ENCODE measurements at regions not wholly inside any gene's neighbourhood (a gene's known extent, or its start where the extent isn't known, plus 50 kb on each side); places are given as distances from the start of the nearest gene placed in this dataset.

DNA sequence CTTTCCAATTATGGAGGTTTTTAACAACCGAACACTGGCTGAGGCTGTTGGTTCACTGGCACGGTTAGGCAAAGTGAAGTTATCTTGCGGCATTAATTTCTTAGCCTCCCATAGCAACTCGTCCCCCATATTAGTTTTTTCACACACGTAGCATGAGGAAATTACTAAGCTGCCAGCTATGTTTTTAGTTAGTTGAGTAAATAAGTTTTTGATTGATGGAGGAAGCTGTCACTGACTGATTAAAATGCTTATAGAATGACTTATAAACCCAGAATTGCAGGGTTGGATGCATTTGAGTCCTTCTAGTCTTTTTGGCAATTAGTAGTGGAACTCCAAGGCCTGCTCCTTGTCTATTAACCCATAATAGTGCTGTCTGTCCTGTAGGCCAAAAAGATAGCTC lies 97.1 kb downstream of the ALG10 start:
- BruUV-seq (replicated peaks) = no TSS peak
- Histone ChIP-seq H3K36me3 (ENCODE audit: control insufficient read depth in 2 of 2, insufficient read depth in 2 of 2, low read length in 1 of 2) (no peaks in the 10 kb centered on the region), H3K4me3 (no peak overlapping the region), H3K27ac (ENCODE audit: control insufficient read depth, insufficient read depth) (no peak overlapping the region), H3K9ac (ENCODE audit: control insufficient read depth, insufficient read depth, low read length) (no peak overlapping the region), H4K20me1 (ENCODE audit: control insufficient read depth, insufficient read depth) (no peaks in the 10 kb centered on the region), H3K4me2 (ENCODE audit: control insufficient read depth, insufficient read depth) (no peak overlapping the region), H3K9me3 (replicated peaks; ENCODE audit: control insufficient read depth, insufficient read depth, low read length) (no peaks in the 10 kb centered on the region), H3K27me3 (replicated peaks in 1 of 2; ENCODE audit: control insufficient read depth in 2 of 2, insufficient read depth in 2 of 2, low read length in 1 of 2) (no peaks in the 10 kb centered on the region), H2AFZ (ENCODE audit: control insufficient read depth, low read depth, low read length) (no peak overlapping the region), H3K79me2 (ENCODE audit: control insufficient read depth, insufficient read depth, low read length) (no peaks in the 10 kb centered on the region), H3K4me1 (ENCODE audit: control insufficient read depth, insufficient read depth, low read length) (no peaks in the 10 kb centered on the region)
- intact Hi-C loops (cut with micrococcal nuclease; ENCODE audit: unreplicated experiment) (no loop called here), in situ Hi-C loops (cut with MboI) (loop anchor here (25.0 kb wide), 1 partner anchor 243 kb away; no protein-coding TSS in a partner anchor)
- ATAC-seq = no peak
- FAIRE-seq = no peak
- ChIA-PET CTCF (no interaction called here), POLR2A (no interaction called here), RAD21 (ENCODE audit: unreplicated experiment) (no interaction called here), SMC1A (ENCODE audit: uncharacterized antibody, unreplicated experiment) (no interaction called here)
- TF ChIP-seq BCL11A (IDR thresholded peaks at IDR 0.05; ENCODE audit: low read depth, low read length) (no peak), ZNF384 (IDR thresholded peaks at IDR 0.05; ENCODE audit: borderline replicate concordance, low read depth, low read length) (no peak), FOS (IDR thresholded peaks at IDR 0.05; ENCODE audit: borderline replicate concordance, extremely low read depth, insufficient read length) (no peak), HDAC2 (IDR thresholded peaks at IDR 0.05) (no peak), KLF5 (IDR thresholded peaks at IDR 0.05; ENCODE audit: partially characterized antibody) (no peak), ZSCAN29 (IDR thresholded peaks at IDR 0.05) (no peak), MXI1 (IDR thresholded peaks at IDR 0.05; ENCODE audit: low read depth, low read length) (no peak), RAD21 (IDR thresholded peaks at IDR 0.05; ENCODE audit: insufficient read depth, low read depth, low read length) (no peak)
- DNase-seq (ENCODE audit: low read depth, low spot score) = no peak
- 48% methylated on average over 5 of the region's 5 CpGs for WGBS (ENCODE audit: insufficient coverage, insufficient replicate concordance, low lambda C conversion rate, missing lambda C conversion rate)

DNA sequence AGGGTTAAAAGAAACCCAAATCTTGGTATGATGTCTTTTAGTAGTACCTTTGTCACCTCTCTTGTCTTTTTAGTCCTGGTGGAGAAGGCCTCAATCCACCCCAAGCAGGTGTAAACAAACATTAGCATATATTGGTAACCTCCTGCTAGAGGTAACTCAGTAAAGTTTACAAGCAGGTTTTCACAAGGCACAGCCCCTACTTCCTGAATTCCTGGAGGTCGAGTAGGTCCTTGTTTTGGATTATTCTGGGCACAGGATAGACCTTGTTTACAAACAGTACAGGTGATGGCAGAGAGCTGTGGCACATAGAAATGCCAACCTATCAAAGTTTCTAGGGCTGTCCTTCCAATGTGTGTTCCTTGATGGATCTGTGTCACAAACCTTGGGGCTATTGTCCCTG lies 99.1 kb downstream of the ALG10 start:
- CTCF ChIA-PET = no interaction called here
- TF ChIP-seq, protein P1, sequence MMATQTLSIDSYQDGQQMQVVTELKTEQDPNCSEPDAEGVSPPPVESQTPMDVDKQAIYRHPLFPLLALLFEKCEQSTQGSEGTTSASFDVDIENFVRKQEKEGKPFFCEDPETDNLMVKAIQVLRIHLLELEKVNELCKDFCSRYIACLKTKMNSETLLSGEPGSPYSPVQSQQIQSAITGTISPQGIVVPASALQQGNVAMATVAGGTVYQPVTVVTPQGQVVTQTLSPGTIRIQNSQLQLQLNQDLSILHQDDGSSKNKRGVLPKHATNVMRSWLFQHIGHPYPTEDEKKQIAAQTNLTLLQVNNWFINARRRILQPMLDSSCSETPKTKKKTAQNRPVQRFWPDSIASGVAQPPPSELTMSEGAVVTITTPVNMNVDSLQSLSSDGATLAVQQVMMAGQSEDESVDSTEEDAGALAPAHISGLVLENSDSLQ (IDR thresholded peaks at IDR 0.05) = no peak
- TF ChIP-seq SMC3 (IDR thresholded peaks at IDR 0.05; ENCODE audit: borderline replicate concordance, low read length) (no peak), TCF3 (IDR thresholded peaks at IDR 0.05; ENCODE audit: borderline replicate concordance, insufficient read depth, low read depth, low read length) (no peak), HCFC1 (IDR thresholded peaks at IDR 0.05; ENCODE audit: low read length) (no peak), FOXK2 (IDR thresholded peaks at IDR 0.05) (no peak)
- TF ChIP-seq, protein P2, sequence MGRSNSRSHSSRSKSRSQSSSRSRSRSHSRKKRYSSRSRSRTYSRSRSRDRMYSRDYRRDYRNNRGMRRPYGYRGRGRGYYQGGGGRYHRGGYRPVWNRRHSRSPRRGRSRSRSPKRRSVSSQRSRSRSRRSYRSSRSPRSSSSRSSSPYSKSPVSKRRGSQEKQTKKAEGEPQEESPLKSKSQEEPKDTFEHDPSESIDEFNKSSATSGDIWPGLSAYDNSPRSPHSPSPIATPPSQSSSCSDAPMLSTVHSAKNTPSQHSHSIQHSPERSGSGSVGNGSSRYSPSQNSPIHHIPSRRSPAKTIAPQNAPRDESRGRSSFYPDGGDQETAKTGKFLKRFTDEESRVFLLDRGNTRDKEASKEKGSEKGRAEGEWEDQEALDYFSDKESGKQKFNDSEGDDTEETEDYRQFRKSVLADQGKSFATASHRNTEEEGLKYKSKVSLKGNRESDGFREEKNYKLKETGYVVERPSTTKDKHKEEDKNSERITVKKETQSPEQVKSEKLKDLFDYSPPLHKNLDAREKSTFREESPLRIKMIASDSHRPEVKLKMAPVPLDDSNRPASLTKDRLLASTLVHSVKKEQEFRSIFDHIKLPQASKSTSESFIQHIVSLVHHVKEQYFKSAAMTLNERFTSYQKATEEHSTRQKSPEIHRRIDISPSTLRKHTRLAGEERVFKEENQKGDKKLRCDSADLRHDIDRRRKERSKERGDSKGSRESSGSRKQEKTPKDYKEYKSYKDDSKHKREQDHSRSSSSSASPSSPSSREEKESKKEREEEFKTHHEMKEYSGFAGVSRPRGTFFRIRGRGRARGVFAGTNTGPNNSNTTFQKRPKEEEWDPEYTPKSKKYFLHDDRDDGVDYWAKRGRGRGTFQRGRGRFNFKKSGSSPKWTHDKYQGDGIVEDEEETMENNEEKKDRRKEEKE (IDR thresholded peaks at IDR 0.05) = no peak

More for the DNA sequence above, 99.1 kb downstream of the ALG10 start:
- intact Hi-C loops (cut with micrococcal nuclease; ENCODE audit: unreplicated experiment) (loop anchor here (5.0 kb wide), 1 partner anchor 84 kb away; no protein-coding TSS in a partner anchor), in situ Hi-C loops (cut with MboI) (loop anchor here (5.0 to 25.0 kb wide), 2 partner anchors 96 to 241 kb away; no protein-coding TSS in a partner anchor)
- Histone ChIP-seq H3K4me3 (no peak overlapping the region), H3K79me2 (ENCODE audit: control insufficient read depth, insufficient read depth, low read length) (no peaks in the 10 kb centered on the region), H4K20me1 (ENCODE audit: control insufficient read depth, insufficient read depth) (no peaks in the 10 kb centered on the region), H3K27ac (ENCODE audit: control insufficient read depth, insufficient read depth) (no peak overlapping the region), H3K4me2 (ENCODE audit: control insufficient read depth, insufficient read depth) (no peak overlapping the region), H3K27me3 (replicated peaks in 1 of 2; ENCODE audit: control insufficient read depth in 2 of 2, insufficient read depth in 2 of 2, low read length in 1 of 2) (no peaks in the 10 kb centered on the region), H3K4me1 (ENCODE audit: control insufficient read depth, insufficient read depth, low read length) (no peaks in the 10 kb centered on the region), H3K9me3 (replicated peaks; ENCODE audit: control insufficient read depth, insufficient read depth, low read length) (no peaks in the 10 kb centered on the region), H2AFZ (ENCODE audit: control insufficient read depth, low read depth, low read length) (no peak overlapping the region), H3K9ac (ENCODE audit: control insufficient read depth, insufficient read depth, low read length) (no peak overlapping the region), H3K36me3 (ENCODE audit: control insufficient read depth in 2 of 2, insufficient read depth in 2 of 2, low read length in 1 of 2) (no peaks in the 10 kb centered on the region)
- RAD21 ChIA-PET (ENCODE audit: unreplicated experiment) = no interaction called here
- ATAC-seq (no peak), FAIRE-seq (no peak), DNase-seq (ENCODE audit: low read depth, low spot score) (no peak)
- WGBS (ENCODE audit: insufficient coverage, insufficient replicate concordance, low lambda C conversion rate, missing lambda C conversion rate) = 0% methylated on average over 1 of the region's 1 CpG
- no TSS peak for BruUV-seq (replicated peaks)
- POLR2A ChIA-PET = no interaction called here
- SMC1A ChIA-PET (ENCODE audit: uncharacterized antibody, unreplicated experiment) = no interaction called here
